Fibroblast of pulmonary artery (primary cell): ENCODE measurements at regions not wholly inside any gene's neighbourhood (a gene's known extent, or its start where the extent isn't known, plus 50 kb on each side); places are given as distances from the start of the nearest gene placed in this dataset.

Source experiments
- DNase-seq: peaks from one replicate; pipeline ENCODE4 v3.0.0-alpha.2; 2010; ENCODE audit warnings: low read depth
- H3K4me3 ChIP-seq: replicated peaks from 2 replicates; pipeline ENCODE4 v1.5.1; 2011; ENCODE audit warnings: low read depth, mild to moderate bottlenecking, control low read depth, low read length, moderate library complexity
- TF ChIP-seq, protein P1 (sequence below): IDR thresholded peaks from 2 replicates; pipeline ENCODE4 v1.5.1; 2011; ENCODE audit warnings: mild to moderate bottlenecking, control low read depth, low read length, inconsistent platforms; ENCODE audit errors: missing control alignments

DNA sequence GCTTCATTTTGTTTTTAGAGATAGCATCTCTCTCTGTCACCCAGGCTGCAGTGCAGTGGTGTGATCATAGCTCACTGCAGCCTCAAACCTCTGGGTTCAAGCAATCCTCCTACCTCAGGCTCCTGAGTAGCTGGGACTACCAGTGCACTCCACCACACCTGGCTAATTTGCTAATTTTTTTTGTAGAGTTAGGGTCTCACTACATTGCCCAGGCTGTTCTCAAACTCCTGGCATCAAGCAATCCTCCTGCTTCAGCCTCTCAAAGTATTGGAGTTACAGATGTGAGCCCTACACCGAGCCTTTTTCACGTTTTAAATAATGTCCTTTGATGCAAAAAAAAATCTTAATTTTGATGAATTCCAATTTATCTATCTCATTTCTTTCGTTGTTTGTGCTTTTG, 75.4 kb upstream of the LINC01488 start:
- no peak for DNase-seq
- TF ChIP-seq, protein P1, sequence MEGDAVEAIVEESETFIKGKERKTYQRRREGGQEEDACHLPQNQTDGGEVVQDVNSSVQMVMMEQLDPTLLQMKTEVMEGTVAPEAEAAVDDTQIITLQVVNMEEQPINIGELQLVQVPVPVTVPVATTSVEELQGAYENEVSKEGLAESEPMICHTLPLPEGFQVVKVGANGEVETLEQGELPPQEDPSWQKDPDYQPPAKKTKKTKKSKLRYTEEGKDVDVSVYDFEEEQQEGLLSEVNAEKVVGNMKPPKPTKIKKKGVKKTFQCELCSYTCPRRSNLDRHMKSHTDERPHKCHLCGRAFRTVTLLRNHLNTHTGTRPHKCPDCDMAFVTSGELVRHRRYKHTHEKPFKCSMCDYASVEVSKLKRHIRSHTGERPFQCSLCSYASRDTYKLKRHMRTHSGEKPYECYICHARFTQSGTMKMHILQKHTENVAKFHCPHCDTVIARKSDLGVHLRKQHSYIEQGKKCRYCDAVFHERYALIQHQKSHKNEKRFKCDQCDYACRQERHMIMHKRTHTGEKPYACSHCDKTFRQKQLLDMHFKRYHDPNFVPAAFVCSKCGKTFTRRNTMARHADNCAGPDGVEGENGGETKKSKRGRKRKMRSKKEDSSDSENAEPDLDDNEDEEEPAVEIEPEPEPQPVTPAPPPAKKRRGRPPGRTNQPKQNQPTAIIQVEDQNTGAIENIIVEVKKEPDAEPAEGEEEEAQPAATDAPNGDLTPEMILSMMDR: no peak
- no peak overlapping the region for H3K4me3 ChIP-seq

DNA sequence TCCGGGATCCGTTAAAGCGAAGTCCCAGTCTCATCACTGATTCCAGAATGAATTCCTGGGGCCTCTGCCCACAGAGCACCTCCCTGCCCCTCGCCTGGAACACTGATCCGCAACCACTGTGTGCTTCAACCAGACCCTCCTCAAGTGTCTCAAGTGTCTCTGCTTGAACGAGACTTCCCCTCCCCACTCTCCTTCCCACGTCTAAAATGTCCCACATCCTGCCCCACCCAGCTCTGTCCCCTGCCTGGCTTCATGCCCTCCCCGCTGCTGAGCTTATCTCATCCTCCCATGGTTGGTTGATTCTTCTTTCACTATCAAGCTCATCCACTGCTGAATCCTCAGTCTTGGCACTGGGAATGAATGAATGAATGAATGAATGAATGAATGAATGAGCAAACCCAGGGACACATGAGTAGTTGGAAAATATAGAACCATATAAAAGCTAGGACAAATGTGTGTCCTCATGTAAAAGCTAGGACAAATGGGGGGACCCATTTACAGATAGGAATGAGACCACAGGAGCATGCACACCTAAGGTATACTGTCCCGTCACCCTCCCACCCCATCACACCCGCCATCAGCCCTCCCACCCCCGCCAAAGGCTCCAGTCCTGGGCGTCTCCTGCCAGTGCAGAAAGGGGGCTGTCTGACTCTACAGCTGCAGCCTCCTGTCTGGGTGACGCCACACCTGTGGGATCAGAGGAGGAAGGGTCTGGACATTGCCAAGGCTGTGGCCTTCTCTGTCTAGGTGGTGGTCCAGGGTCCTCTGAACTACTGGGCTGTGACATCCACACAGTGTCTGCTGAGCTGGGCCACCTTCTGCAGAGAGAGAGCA, 71.4 kb upstream of the LINC01488 start:
- no peak overlapping the region for H3K4me3 ChIP-seq
- TF ChIP-seq, protein P1: no peak
- no peak for DNase-seq

DNA sequence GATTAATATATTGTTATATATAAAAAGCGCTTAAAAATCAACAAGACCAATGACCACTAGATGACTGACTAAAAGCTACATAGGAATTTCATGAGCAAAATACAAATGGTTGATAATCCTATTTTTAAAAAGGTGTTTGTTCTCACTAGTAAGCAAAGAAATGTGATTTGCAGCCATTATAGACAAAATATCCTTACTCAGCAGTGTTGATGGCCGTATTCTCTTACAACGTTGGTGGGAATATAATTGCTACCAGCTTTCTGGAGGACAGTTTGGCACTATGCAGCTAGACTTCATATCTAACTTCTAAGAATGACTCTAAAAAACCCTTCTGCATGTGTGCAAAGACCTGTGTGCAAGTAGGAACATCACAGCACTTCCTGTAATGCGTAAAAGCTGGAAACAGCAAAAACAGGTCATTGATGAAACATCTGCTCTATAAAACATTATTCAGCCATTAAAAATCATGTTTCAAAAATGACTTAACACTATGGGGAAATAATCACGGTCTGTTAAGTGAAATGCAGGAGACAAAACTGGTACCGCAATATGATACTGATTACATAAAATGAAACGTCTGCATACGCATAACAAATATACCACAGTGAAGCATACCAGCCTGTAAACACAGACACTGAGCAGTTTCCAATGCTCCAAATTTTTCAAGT, 70.1 kb upstream of the LINC01488 start:
- DNase-seq: no peak
- H3K4me3 ChIP-seq: no peak overlapping the region
- TF ChIP-seq, protein P1: no peak

DNA sequence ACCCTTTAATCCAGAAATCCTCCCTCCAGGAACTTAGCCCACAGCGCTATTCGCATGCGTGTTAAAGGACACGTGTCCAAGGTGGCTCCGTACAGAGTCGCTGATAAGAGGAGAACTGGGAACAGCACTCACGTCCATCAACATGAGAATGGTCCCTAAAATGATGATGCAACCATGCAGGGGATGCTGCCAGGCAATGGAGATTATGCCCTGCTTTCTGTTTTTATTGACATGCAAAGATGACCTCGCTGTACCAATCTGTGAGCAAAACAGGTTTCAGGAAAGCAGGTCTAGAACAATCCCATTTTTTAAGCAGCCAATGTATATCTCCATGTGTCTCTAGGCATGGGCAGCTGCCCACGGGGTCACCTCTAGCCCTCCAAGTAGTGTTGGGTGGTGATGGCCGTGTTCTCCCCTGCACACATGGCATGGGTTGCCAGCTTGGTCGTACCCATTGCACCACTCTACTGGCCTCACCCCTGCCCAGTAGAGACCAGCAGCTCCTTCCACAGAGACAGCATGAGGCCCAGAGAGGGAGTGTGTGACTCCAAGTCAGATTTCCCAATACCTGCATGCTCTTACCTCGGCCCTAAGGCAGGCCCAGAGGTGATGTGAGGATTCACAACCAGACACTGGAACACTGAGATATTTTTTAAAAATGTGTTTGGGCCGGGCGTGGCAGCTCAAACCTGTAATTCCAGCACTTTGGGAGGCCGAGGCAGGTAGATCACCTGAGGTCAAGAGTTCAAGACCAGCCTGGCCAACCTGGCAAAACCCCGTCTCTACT, 68.3 kb upstream of the LINC01488 start:
- DNase-seq: no peak
- H3K4me3 ChIP-seq: no peak overlapping the region
- TF ChIP-seq, protein P1: no peak

DNA sequence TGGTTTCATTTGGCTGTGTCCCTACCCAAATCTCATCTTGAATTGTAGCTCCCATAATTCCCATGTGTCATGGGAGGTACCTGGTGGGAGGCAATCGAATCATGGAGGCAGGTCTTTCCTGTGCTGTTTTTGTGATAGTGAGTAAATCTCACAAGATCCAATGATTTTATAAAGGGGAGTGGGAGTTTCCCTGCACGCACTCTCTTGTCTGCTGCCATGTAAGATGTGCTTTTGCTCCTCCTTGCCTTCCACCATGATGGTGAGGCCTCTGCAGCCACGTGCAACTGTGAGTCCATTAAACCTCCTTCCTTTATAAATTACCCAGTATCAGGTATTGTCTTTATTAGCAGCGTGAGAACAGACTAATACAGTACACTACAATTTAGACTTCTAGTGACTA, 67.5 kb upstream of the LINC01488 start:
- no peak overlapping the region for H3K4me3 ChIP-seq

DNA sequence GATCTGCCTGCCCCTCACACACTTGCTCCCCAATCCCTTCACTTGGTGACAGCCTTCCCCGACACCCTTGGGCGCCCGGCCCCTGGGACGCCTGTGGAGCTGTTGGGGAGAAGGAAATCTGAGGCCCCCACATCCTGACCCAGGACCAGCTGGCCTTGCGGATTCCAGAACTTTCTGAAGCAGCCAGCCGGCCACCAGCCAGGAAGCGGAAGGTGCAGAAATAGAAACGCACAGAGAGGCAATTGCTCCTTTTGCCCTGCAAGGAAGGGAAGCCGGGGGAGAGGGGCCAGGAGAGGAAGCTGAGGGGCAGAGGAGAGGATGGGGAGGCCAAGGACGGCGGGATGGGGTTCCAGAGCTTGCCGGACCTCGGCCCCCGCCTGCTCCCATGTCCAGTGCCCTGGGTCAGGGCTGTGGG, 66.7 kb upstream of the LINC01488 start:
- no peak overlapping the region for H3K4me3 ChIP-seq
- TF ChIP-seq, protein P1: no peak
- no peak for DNase-seq

More for the DNA sequence above, 67.5 kb upstream of the LINC01488 start:
- TF ChIP-seq, protein P1: no peak
- DNase-seq: no peak
